Parathyroid adenoma (tissue), 2 donors: ENCODE measurements at regions not wholly inside any gene's neighbourhood (a gene's known extent, or its start where the extent isn't known, plus 50 kb on each side); places are given as distances from the start of the nearest gene placed in this dataset.

Source experiments
- H2AFZ ChIP-seq: fragments of 300-600 bp; sonication (generic); one replicate; pipeline ENCODE4 v1.7.0; 2017; ENCODE audit warnings: antibody characterized with exemption, mild to moderate bottlenecking
- H3K27ac ChIP-seq: fragments of 300-600 bp; sonication (generic); one replicate; pipeline ENCODE4 v1.7.0; 2017
- H3K27me3 ChIP-seq: fragments of 300-600 bp; sonication (generic); one replicate; pipeline ENCODE4 v1.7.0; 2017; ENCODE audit warnings: low read length; ENCODE audit not compliant: control insufficient read depth, insufficient read depth
- H3K36me3 ChIP-seq: fragments of 300-600 bp; sonication (generic); one replicate; pipeline ENCODE4 v1.7.0; 2017; ENCODE audit warnings: low read length; ENCODE audit not compliant: control insufficient read depth, insufficient read depth
- H3K4me1 ChIP-seq: fragments of 300-600 bp; sonication (generic); one replicate; pipeline ENCODE4 v1.7.0; 2017; ENCODE audit warnings: control low read depth
- H3K4me2 ChIP-seq: fragments of 300-600 bp; sonication (generic); one replicate; pipeline ENCODE4 v1.7.0; 2017; ENCODE audit warnings: low read length
- H3K4me3 ChIP-seq: fragments of 300-600 bp; sonication (generic); one replicate; pipeline ENCODE4 v1.7.0; 2017; ENCODE audit warnings: low read depth, low read length
- H3K79me2 ChIP-seq: fragments of 300-600 bp; sonication (generic); one replicate; pipeline ENCODE4 v1.7.0; 2017; ENCODE audit warnings: control low read depth
- H3K9ac ChIP-seq: fragments of 300-600 bp; sonication (generic); one replicate; pipeline ENCODE4 v1.7.0; 2017; ENCODE audit warnings: mild to moderate bottlenecking
- H3K9me3 ChIP-seq: fragments of 300-600 bp; sonication (generic); one replicate; pipeline ENCODE4 v1.7.0; 2017; ENCODE audit warnings: low read length; ENCODE audit not compliant: control insufficient read depth
- TF ChIP-seq, protein P1 (sequence below): fragments of 300-600 bp; sonication (generic); IDR thresholded peaks from one replicate; pipeline ENCODE4 v1.7.0; 2017; ENCODE audit warnings: antibody characterized with exemption, mild to moderate bottlenecking
- donor health status: primary hyperparathyroidism.

- no peaks in the 10 kb centered on the region for H3K79me2 ChIP-seq
- H3K36me3 ChIP-seq, result no peaks in the 10 kb centered on the region
- no peak overlapping the region for H2AFZ ChIP-seq
- H3K9ac ChIP-seq, result no peak overlapping the region
- no peaks in the 10 kb centered on the region for H3K27me3 ChIP-seq
- H3K4me1 ChIP-seq, result no peaks in the 10 kb centered on the region
- no peak overlapping the region for H3K4me2 ChIP-seq
- TF ChIP-seq, protein P1, sequence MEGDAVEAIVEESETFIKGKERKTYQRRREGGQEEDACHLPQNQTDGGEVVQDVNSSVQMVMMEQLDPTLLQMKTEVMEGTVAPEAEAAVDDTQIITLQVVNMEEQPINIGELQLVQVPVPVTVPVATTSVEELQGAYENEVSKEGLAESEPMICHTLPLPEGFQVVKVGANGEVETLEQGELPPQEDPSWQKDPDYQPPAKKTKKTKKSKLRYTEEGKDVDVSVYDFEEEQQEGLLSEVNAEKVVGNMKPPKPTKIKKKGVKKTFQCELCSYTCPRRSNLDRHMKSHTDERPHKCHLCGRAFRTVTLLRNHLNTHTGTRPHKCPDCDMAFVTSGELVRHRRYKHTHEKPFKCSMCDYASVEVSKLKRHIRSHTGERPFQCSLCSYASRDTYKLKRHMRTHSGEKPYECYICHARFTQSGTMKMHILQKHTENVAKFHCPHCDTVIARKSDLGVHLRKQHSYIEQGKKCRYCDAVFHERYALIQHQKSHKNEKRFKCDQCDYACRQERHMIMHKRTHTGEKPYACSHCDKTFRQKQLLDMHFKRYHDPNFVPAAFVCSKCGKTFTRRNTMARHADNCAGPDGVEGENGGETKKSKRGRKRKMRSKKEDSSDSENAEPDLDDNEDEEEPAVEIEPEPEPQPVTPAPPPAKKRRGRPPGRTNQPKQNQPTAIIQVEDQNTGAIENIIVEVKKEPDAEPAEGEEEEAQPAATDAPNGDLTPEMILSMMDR, result no peak
- H3K9me3 ChIP-seq, result no peaks in the 10 kb centered on the region
- no peak overlapping the region for H3K4me3 ChIP-seq
- H3K27ac ChIP-seq, result no peak overlapping the region
These were observed 496.7 kb upstream of the CDH9 start for GRCh38 chr5:27535031-27535557.

- Histone ChIP-seq H3K27me3 (no peaks in the 10 kb centered on the region), H3K4me3 (no peak overlapping the region), H3K36me3 (no peaks in the 10 kb centered on the region), H3K9me3 (no peaks in the 10 kb centered on the region), H3K4me2 (no peak overlapping the region), H3K27ac (no peak overlapping the region), H3K4me1 (no peaks in the 10 kb centered on the region), H3K79me2 (no peaks in the 10 kb centered on the region), H2AFZ (no peak overlapping the region), H3K9ac (no peak overlapping the region)
- TF ChIP-seq, protein P1, result no peak
These were observed 493.9 kb upstream of the CDH9 start for GRCh38 chr5:27532305-27532704.

DNA sequence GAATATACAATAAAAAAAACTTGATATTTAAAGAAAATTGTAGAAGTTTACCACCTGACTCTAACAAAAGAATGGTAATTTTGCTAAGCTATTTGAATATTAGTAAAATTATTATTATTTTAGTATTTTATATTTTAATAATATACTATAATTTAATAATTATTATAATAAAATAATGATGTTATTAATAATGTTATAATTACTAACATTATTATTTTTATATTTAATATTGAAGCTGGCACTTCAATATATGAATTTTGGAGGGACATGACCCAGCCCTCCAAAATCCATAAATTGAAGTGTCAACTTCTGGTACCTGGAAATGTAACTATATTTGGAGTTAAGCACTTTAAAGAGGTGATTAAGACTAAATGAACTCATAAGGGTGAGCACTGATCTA is 486.1 kb upstream of the CDH9 start:
- TF ChIP-seq, protein P1, result no peak

DNA sequence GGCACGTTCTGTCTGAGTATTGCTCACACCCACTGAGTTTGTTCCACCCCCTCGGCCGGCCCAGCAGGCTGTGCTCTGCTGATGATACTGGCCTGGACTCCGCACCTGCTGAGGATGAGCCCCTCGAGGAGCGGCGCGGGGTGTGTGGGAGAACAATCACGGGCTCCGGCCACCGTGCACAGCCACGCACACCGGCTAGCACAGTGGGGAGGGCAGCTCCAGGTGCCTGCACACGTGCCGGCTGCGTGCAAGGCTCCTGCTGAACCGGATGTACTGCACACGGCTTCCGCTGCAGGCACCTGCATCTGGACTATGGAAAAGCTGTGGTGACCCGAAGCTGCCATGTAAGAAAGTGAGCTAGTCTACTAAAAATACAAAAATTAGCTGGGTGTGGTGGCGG is 485.2 kb upstream of the CDH9 start:
- no peak overlapping the region for H2AFZ ChIP-seq
- no peak overlapping the region for H3K9ac ChIP-seq
- H3K36me3 ChIP-seq, result no peaks in the 10 kb centered on the region
- TF ChIP-seq, protein P1, result no peak
- H3K9me3 ChIP-seq, result no peaks in the 10 kb centered on the region
- no peak overlapping the region for H3K27ac ChIP-seq
- H3K4me3 ChIP-seq, result no peak overlapping the region
- no peaks in the 10 kb centered on the region for H3K27me3 ChIP-seq
- H3K4me2 ChIP-seq, result no peak overlapping the region
- no peaks in the 10 kb centered on the region for H3K4me1 ChIP-seq
- H3K79me2 ChIP-seq, result no peaks in the 10 kb centered on the region

More for the DNA sequence above, 486.1 kb upstream of the CDH9 start:
- Histone ChIP-seq H3K27ac (no peak overlapping the region), H3K4me2 (no peak overlapping the region), H3K4me3 (no peak overlapping the region), H3K4me1 (no peaks in the 10 kb centered on the region), H2AFZ (no peak overlapping the region), H3K36me3 (no peaks in the 10 kb centered on the region), H3K9me3 (no peaks in the 10 kb centered on the region), H3K79me2 (no peaks in the 10 kb centered on the region), H3K27me3 (no peaks in the 10 kb centered on the region), H3K9ac (no peak overlapping the region)

GRCh38 chr5:27516437-27516836 is 478.1 kb upstream of the CDH9 start:
- TF ChIP-seq, protein P1, result no peak
- no peaks in the 10 kb centered on the region for H3K9me3 ChIP-seq
- no peak overlapping the region for H3K4me2 ChIP-seq

More at GRCh38 chr5:27516437-27516836, 478.1 kb upstream of the CDH9 start:
- Histone ChIP-seq H3K36me3 (no peaks in the 10 kb centered on the region), H3K27me3 (no peaks in the 10 kb centered on the region), H3K4me3 (no peak overlapping the region), H3K27ac (no peak overlapping the region), H3K9ac (no peak overlapping the region), H3K4me1 (no peaks in the 10 kb centered on the region), H3K79me2 (no peaks in the 10 kb centered on the region), H2AFZ (no peak overlapping the region)
